ENCODE measurements at regions not wholly inside any gene's neighbourhood (a gene's known extent, or its start where the extent isn't known, plus 50 kb on each side); places are given as distances from the start of the nearest gene placed in this dataset.

- no peak for TF ChIP-seq POLR2A (IDR thresholded peaks at IDR 0.05)
- no peak for TF ChIP-seq CTCF (IDR thresholded peaks at IDR 0.05)
These were observed 192.4 kb upstream of the MPPED2 start for GRCh38 chr11:30778596-30778995.

Measured in tibial nerve (tissue), 3 donors.